Transverse colon (tissue), 4 donors: ENCODE measurements at regions not wholly inside any gene's neighbourhood (a gene's known extent, or its start where the extent isn't known, plus 50 kb on each side); places are given as distances from the start of the nearest gene placed in this dataset.
"Not testable (repeated sequence)": the region's sequence is repeated elsewhere in the genome, so short reads cannot be mapped to it uniquely, and the experiment has no call there.

ENCODE experiments used
- CTCF ChIP-seq, 5 experiments: fragments of 200-600 bp in 3 of 5; fragments of 450-650 bp in 2 of 5; sonication (generic) in 3 of 5; IDR thresholded peaks; 1 replicate in 2 of 5; 2 replicates in 3 of 5; pipeline ENCODE4 v1.5.1; 2016 to 2017; ENCODE audit warnings: antibody characterized with exemption in 5 of 5, inconsistent platforms in 3 of 5, mild to moderate bottlenecking in 2 of 5, moderate library complexity in 1 of 5
- EP300 ChIP-seq: sonication (generic); formaldehyde crosslinking; IDR thresholded peaks from one replicate; pipeline ENCODE4 v1.6.1; 2017; ENCODE audit warnings: antibody characterized with exemption, low read depth
- POLR2A ChIP-seq: fragments of 450-650 bp; IDR thresholded peaks from one replicate; pipeline ENCODE4 v1.6.1; 2016; ENCODE audit warnings: antibody characterized with exemption, mild to moderate bottlenecking, moderate library complexity
- POLR2AphosphoS5 ChIP-seq, 3 donors: sonication (generic); formaldehyde crosslinking; IDR thresholded peaks; one replicate each; pipeline ENCODE4 v1.6.1; 2016; ENCODE audit warnings: antibody characterized with exemption in 3 of 3

DNA sequence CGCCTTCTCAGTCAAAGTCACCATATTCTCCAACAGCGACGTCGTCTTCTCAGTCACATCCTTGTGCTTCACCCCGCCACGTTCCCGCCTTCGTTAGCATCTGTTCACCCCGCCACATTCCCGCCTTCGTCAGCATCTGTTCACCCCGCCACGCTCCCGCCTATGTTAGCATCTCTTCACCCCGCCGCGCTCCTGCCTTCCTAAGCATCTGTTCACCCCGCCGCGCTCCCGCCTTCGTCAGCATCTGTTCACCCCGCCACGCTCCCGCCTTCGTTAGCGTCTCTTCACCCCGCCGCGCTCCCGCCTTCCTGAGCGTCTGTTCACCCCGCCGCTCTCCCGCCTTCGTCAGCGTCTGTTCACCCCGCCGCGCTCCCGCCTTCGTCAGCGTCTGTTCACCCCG is 816.4 kb upstream of the TPTE start:
- TF ChIP-seq POLR2A; CTCF (IDR thresholded peaks at IDR 0.05); EP300; POLR2AphosphoS5 (IDR thresholded peaks at IDR 0.05): not testable (repeated sequence)
